Fibroblast of pulmonary artery (primary cell): ENCODE measurements at regions not wholly inside any gene's neighbourhood (a gene's known extent, or its start where the extent isn't known, plus 50 kb on each side); places are given as distances from the start of the nearest gene placed in this dataset.

Source experiments
- DNase-seq: peaks from one replicate; pipeline ENCODE4 v3.0.0-alpha.2; 2010; ENCODE audit warnings: low read depth
- H3K4me3 ChIP-seq: replicated peaks from 2 replicates; pipeline ENCODE4 v1.5.1; 2011; ENCODE audit warnings: low read depth, mild to moderate bottlenecking, control low read depth, low read length, moderate library complexity
- CTCF ChIP-seq: IDR thresholded peaks from 2 replicates; pipeline ENCODE4 v1.5.1; 2011; ENCODE audit warnings: mild to moderate bottlenecking, control low read depth, low read length, inconsistent platforms; ENCODE audit errors: missing control alignments

DNA sequence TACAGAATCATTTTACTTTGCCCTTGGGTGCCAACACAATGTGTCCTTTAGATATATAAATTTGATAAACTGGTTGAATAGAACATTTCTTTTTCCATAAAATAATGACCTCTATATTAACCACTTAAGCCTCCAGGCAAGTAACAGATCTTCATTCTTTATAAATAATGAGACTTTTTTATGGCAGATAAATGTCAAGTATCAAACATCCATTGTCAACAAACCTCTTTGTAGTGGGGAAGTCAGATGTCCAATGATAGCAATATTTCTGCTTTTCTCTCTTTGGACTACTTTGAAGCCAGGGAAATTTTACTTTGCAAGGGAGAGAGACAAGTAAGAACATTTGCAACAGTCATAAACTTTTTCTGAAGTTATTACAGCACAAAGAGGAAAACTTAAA lies 841.2 kb downstream of the CDH8 start:
- H3K4me3 ChIP-seq: no peak overlapping the region
- no peak for DNase-seq
- no peak for TF ChIP-seq CTCF

DNA sequence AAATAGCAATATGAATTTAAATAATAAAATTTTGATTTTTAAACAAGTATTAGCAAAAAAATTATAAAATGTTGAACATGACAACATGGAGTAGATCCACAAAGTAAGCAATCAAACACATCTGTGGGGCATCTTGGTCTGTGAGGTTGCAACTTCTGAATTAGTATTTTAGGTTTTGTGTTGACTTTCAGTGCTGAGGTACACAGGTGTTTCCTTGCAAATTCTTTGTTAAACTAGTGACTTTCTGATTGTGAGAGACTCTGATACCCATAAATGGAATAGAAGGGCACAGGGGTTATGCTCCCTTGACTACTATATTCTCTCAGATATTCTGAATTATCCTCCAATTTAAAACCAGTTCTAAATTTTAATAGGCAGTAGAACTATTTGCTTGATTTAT lies 841.7 kb downstream of the CDH8 start:
- DNase-seq: no peak
- no peak for TF ChIP-seq CTCF
- no peak overlapping the region for H3K4me3 ChIP-seq

DNA sequence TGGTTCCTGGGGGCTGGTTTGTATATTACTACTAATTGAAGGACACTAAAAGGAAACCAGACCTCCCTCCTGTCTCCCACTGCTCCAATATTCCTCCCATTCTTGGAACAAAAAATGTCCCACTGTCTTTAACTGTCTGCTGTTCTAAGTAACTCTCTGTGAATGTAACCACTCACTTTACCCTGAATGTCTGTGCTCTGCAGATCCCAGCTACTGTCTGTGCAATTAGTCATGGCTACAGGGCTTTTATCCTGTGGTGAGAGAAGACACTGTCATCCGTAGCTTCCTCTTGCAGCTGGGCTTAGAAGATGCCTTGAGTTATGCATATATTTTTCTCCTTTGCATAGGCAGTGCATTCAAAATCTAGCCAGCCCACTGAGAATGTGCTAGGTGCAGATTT lies 853.8 kb downstream of the CDH8 start:
- DNase-seq: no peak
- H3K4me3 ChIP-seq: no peak overlapping the region
- TF ChIP-seq CTCF: no peak

GRCh38 chr16:61181982-61182381 lies 854.3 kb downstream of the CDH8 start:
- no peak for TF ChIP-seq CTCF
- DNase-seq: no peak
- no peak overlapping the region for H3K4me3 ChIP-seq

DNA sequence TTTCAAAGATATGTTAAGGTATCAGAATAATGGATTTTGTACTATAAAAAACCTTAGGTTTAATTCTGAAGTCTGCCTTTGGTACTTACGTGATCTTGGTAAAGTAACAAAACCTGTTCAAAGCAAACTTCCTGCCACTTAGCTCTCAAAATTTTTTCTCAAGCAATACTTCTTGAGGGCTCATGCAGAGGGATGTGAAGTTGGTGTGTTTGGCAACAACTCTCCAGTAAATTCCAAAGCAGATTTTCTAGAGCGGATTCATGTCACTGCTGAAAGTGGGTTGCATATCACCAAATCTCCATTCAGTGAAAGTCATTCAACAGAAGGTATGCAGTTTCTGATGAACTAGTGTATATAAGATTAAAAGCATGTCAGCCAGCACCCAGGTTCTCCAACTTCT lies 856.7 kb downstream of the CDH8 start:
- no peak for DNase-seq
- H3K4me3 ChIP-seq: no peak overlapping the region
- TF ChIP-seq CTCF: no peak

- no peak for DNase-seq
- TF ChIP-seq CTCF: no peak
These were observed 870.4 kb downstream of the CDH8 start for GRCh38 chr16:61165797-61166196.

GRCh38 chr16:61150351-61150750 lies 885.9 kb downstream of the CDH8 start:
- no peak for DNase-seq
- TF ChIP-seq CTCF: no peak
- H3K4me3 ChIP-seq: no peak overlapping the region

More at GRCh38 chr16:61165797-61166196, 870.4 kb downstream of the CDH8 start:
- H3K4me3 ChIP-seq: no peak overlapping the region
